Stimulated activated CD8-positive, alpha-beta memory T cell treated with anti-CD3 and anti-CD28 coated beads, Interleukin-12 subunit alpha, Interleukin-12 subunit beta, amount 100 ng/mL, for 1 hour (primary cell): ENCODE measurements at regions not wholly inside any gene's neighbourhood (a gene's known extent, or its start where the extent isn't known, plus 50 kb on each side); places are given as distances from the start of the nearest gene placed in this dataset.

Experiments
- DNase-seq: peaks from one replicate; pipeline ENCODE4 v3.0.0-alpha.2; 2020; ENCODE audit warnings: low read depth

GRCh38 chr16:86664522-86665318, 86.4 kb downstream of the FOXL1 start:
- DNase-seq: peak; percentile 11

GRCh38 chr16:86665319-86665675, 86.9 kb downstream of the FOXL1 start:
- DNase-seq: no peak

GRCh38 chr16:86665929-86666328, 87.6 kb downstream of the FOXL1 start:
- no peak for DNase-seq

- DNase-seq: no peak
Measured at GRCh38 chr16:86667035-86667434, 88.7 kb downstream of the FOXL1 start.

GRCh38 chr16:86668136-86668910, 90.0 kb downstream of the FOXL1 start:
- DNase-seq: no peak

- DNase-seq: no peak
Measured at GRCh38 chr16:86669285-86669805, 91.0 kb downstream of the FOXL1 start.

GRCh38 chr16:86669937-86670749, 91.8 kb downstream of the FOXL1 start:
- no peak for DNase-seq

GRCh38 chr16:86670750-86671234, 92.4 kb downstream of the FOXL1 start:
- no peak for DNase-seq

- DNase-seq: no peak
Measured at GRCh38 chr16:86671486-86672178, 93.3 kb downstream of the FOXL1 start.

- DNase-seq: no peak
Measured at GRCh38 chr16:86672179-86672863, 94.0 kb downstream of the FOXL1 start.

- no peak for DNase-seq
Measured at GRCh38 chr16:86673090-86673955, 95.0 kb downstream of the FOXL1 start.

- DNase-seq: no peak
Measured at GRCh38 chr16:86673956-86674453, 95.7 kb downstream of the FOXL1 start.

GRCh38 chr16:86676254-86676670, 97.9 kb downstream of the FOXL1 start:
- DNase-seq: no peak

- no peak for DNase-seq
Measured at GRCh38 chr16:86679490-86679889, 101.1 kb downstream of the FOXL1 start.

- no peak for DNase-seq
Measured at GRCh38 chr16:86680162-86680561, 101.8 kb downstream of the FOXL1 start.

- no peak for DNase-seq
Measured at GRCh38 chr16:86680661-86681030, 102.3 kb downstream of the FOXL1 start.

GRCh38 chr16:86681031-86681756, 102.8 kb downstream of the FOXL1 start:
- DNase-seq: no peak

- DNase-seq: no peak
Measured at GRCh38 chr16:86681757-86682106, 103.4 kb downstream of the FOXL1 start.

GRCh38 chr16:86682219-86682904, 104.0 kb downstream of the FOXL1 start:
- DNase-seq: no peak
